ENCODE measurements at regions not wholly inside any gene's neighbourhood (a gene's known extent, or its start where the extent isn't known, plus 50 kb on each side); places are given as distances from the start of the nearest gene placed in this dataset.
"Not testable (repeated sequence)": the region's sequence is repeated elsewhere in the genome, so short reads cannot be mapped to it uniquely, and the experiment has no call there.

- DNase-seq: no peak
These were observed 800.5 kb upstream of the KCND2 start for GRCh38 chr7:119472408-119473038.

GRCh38 chr7:119482209-119482608 lies 790.8 kb upstream of the KCND2 start:
- DNase-seq: peak; percentile 14 to 45

- peak in 1 of 2 experiments; percentile 9 for DNase-seq
These were observed 790.3 kb upstream of the KCND2 start for GRCh38 chr7:119482671-119483070.

- DNase-seq: no peak
These were observed 789.6 kb upstream of the KCND2 start for GRCh38 chr7:119483364-119483763.

GRCh38 chr7:119514326-119514725 lies 758.6 kb upstream of the KCND2 start:
- no peak for DNase-seq

- DNase-seq: no peak
These were observed 757.8 kb upstream of the KCND2 start for GRCh38 chr7:119515214-119515613.

- DNase-seq: no peak
These were observed 757.0 kb upstream of the KCND2 start for GRCh38 chr7:119515962-119516361.

- no peak for DNase-seq
These were observed 750.7 kb upstream of the KCND2 start for GRCh38 chr7:119522263-119522662.

GRCh38 chr7:119522698-119523097 lies 750.3 kb upstream of the KCND2 start:
- DNase-seq: no peak

GRCh38 chr7:119545118-119545517 lies 727.9 kb upstream of the KCND2 start:
- no peak for DNase-seq

GRCh38 chr7:119555788-119556187 lies 717.2 kb upstream of the KCND2 start:
- DNase-seq: no peak

- DNase-seq: no peak
These were observed 716.5 kb upstream of the KCND2 start for GRCh38 chr7:119556436-119556835.

- no peak for DNase-seq
These were observed 711.2 kb upstream of the KCND2 start for GRCh38 chr7:119561751-119562150.

GRCh38 chr7:119562839-119563238 lies 710.1 kb upstream of the KCND2 start:
- DNase-seq: no peak

- DNase-seq: no peak
These were observed 701.3 kb upstream of the KCND2 start for GRCh38 chr7:119571666-119572065.

GRCh38 chr7:119572132-119572531 lies 700.8 kb upstream of the KCND2 start:
- no peak for DNase-seq

GRCh38 chr7:119572541-119572940 lies 700.4 kb upstream of the KCND2 start:
- DNase-seq: no peak

- DNase-seq: no peak
These were observed 694.9 kb upstream of the KCND2 start for GRCh38 chr7:119578116-119578515.

- no peak for DNase-seq
These were observed 678.0 kb upstream of the KCND2 start for GRCh38 chr7:119594956-119595355.

GRCh38 chr7:119596651-119597050 lies 676.3 kb upstream of the KCND2 start:
- DNase-seq: no peak

GRCh38 chr7:119606297-119606696 lies 666.7 kb upstream of the KCND2 start:
- DNase-seq: no peak

GRCh38 chr7:119620769-119621168 lies 652.2 kb upstream of the KCND2 start:
- DNase-seq: no peak

GRCh38 chr7:119623427-119623826 lies 649.5 kb upstream of the KCND2 start:
- DNase-seq: no peak

GRCh38 chr7:119630406-119630969 lies 642.5 kb upstream of the KCND2 start:
- no peak for DNase-seq

GRCh38 chr7:119633812-119634211 lies 639.2 kb upstream of the KCND2 start:
- not testable (repeated sequence) for DNase-seq
